Mesothelial cell of epicardium (in vitro differentiated cells): ENCODE measurements at regions not wholly inside any gene's neighbourhood (a gene's known extent, or its start where the extent isn't known, plus 50 kb on each side); places are given as distances from the start of the nearest gene placed in this dataset.
"Not testable (repeated sequence)": the region's sequence is repeated elsewhere in the genome, so short reads cannot be mapped to it uniquely, and the experiment has no call there.

ENCODE experiments used
- DNase-seq, 2 experiments: peaks; one replicate each; pipeline ENCODE4 v3.0.0; 2021; ENCODE audit warnings: low spot score in 2 of 2; ENCODE audit not compliant: unreplicated experiment in 2 of 2
- H3K27ac Mint-ChIP-seq: 2 replicates; pipeline ENCODE4 v1.8.0; 2021; ENCODE audit warnings: mixed read lengths
- H3K27me3 Mint-ChIP-seq: 2 replicates; pipeline ENCODE4 v1.8.0; 2021; ENCODE audit warnings: low read depth, mixed read lengths
- H3K36me3 Mint-ChIP-seq: 2 replicates; pipeline ENCODE4 v1.8.0; 2021; ENCODE audit warnings: mixed read lengths
- H3K4me1 Mint-ChIP-seq: 2 replicates; pipeline ENCODE4 v1.8.0; 2021; ENCODE audit warnings: mixed read lengths
- H3K4me3 Mint-ChIP-seq: 2 replicates; pipeline ENCODE4 v1.8.0; 2021; ENCODE audit warnings: mild to moderate bottlenecking, moderate library complexity, mixed read lengths
- H3K9me3 Mint-ChIP-seq: 2 replicates; pipeline ENCODE4 v1.8.0; 2021; ENCODE audit warnings: mixed read lengths
- CTCF ChIP-seq: fragments of 200-600 bp; sonication (generic); IDR thresholded peaks from one replicate; pipeline ENCODE4 v1.5.0; 2021; ENCODE audit warnings: antibody characterized with exemption; ENCODE audit not compliant: unreplicated experiment

- no peak for TF ChIP-seq CTCF
- peaks cover 12% of the 10 kb centered on the region for H3K9me3 Mint-ChIP-seq
- DNase-seq = no peak
- H3K36me3 Mint-ChIP-seq = no peaks in the 10 kb centered on the region
- H3K4me1 Mint-ChIP-seq = no peaks in the 10 kb centered on the region
- no peak overlapping the region for H3K27ac Mint-ChIP-seq
- peaks cover 17% of the 10 kb centered on the region for H3K27me3 Mint-ChIP-seq
- H3K4me3 Mint-ChIP-seq = no peak overlapping the region
These were observed 64.1 kb upstream of the RNF32 start for GRCh38 chr7:156576216-156577058.

- Mint-ChIP-seq H3K4me3 (no peak overlapping the region), H3K27me3 (peaks cover 7% of the 10 kb centered on the region), H3K27ac (no peak overlapping the region), H3K36me3 (peaks cover 2% of the 10 kb centered on the region), H3K4me1 (no peaks in the 10 kb centered on the region), H3K9me3 (peaks cover 19% of the 10 kb centered on the region)
- DNase-seq = no peak
- TF ChIP-seq CTCF = no peak
These were observed 72.3 kb upstream of the RNF32 start for GRCh38 chr7:156568258-156568657.

GRCh38 chr7:156566812-156567549 lies 73.6 kb upstream of the RNF32 start:
- Mint-ChIP-seq H3K36me3 (peaks cover 2% of the 10 kb centered on the region), H3K27me3 (no peaks in the 10 kb centered on the region), H3K27ac (no peak overlapping the region), H3K4me3 (no peak overlapping the region), H3K9me3 (peaks cover 19% of the 10 kb centered on the region), H3K4me1 (no peaks in the 10 kb centered on the region)
- no peak for DNase-seq
- no peak for TF ChIP-seq CTCF

- DNase-seq, H3K4me1 Mint-ChIP-seq, H3K27me3 Mint-ChIP-seq, H3K36me3 Mint-ChIP-seq, H3K4me3 Mint-ChIP-seq, H3K27ac Mint-ChIP-seq: not testable (repeated sequence)
- H3K9me3 Mint-ChIP-seq = peaks cover 19% of the 10 kb centered on the region
These were observed 75.6 kb upstream of the RNF32 start for GRCh38 chr7:156565002-156565401.

GRCh38 chr7:156560696-156561095 lies 79.9 kb upstream of the RNF32 start:
- no peak for TF ChIP-seq CTCF
- H3K36me3 Mint-ChIP-seq = peaks cover 2% of the 10 kb centered on the region
- no peak overlapping the region for H3K27ac Mint-ChIP-seq
- H3K4me3 Mint-ChIP-seq = no peak overlapping the region
- peaks cover 18% of the 10 kb centered on the region for H3K9me3 Mint-ChIP-seq
- no peaks in the 10 kb centered on the region for H3K27me3 Mint-ChIP-seq
- H3K4me1 Mint-ChIP-seq = no peaks in the 10 kb centered on the region
- no peak for DNase-seq

GRCh38 chr7:156560075-156560474 lies 80.5 kb upstream of the RNF32 start:
- no peak for DNase-seq
- Mint-ChIP-seq H3K4me1 (no peaks in the 10 kb centered on the region), H3K27me3 (no peaks in the 10 kb centered on the region), H3K27ac (no peak overlapping the region), H3K4me3 (no peak overlapping the region), H3K9me3 (peaks cover 14% of the 10 kb centered on the region), H3K36me3 (peaks cover 2% of the 10 kb centered on the region)
- no peak for TF ChIP-seq CTCF
